IPS-18a (cell line): ENCODE measurements at regions not wholly inside any gene's neighbourhood (a gene's known extent, or its start where the extent isn't known, plus 50 kb on each side); places are given as distances from the start of the nearest gene placed in this dataset.

Experiments used
- H3K27ac ChIP-seq: one replicate; pipeline ENCODE4 v1.5.1; 2013; ENCODE audit warnings: low read length
- H3K27me3 ChIP-seq: one replicate; pipeline ENCODE4 v1.6.1; 2013; ENCODE audit warnings: mild to moderate bottlenecking, low read length; ENCODE audit not compliant: control insufficient read depth, insufficient read depth
- H3K36me3 ChIP-seq: one replicate; pipeline ENCODE4 v1.6.1; 2013; ENCODE audit warnings: low read depth, low read length; ENCODE audit not compliant: control insufficient read depth
- H3K4me1 ChIP-seq: one replicate; pipeline ENCODE4 v1.6.1; 2013; ENCODE audit warnings: low read depth, low read length; ENCODE audit not compliant: control insufficient read depth
- H3K4me3 ChIP-seq: one replicate; pipeline ENCODE4 v1.5.1; 2013; ENCODE audit warnings: low read length
- H3K9ac ChIP-seq: one replicate; pipeline ENCODE4 v1.6.1; 2013; ENCODE audit warnings: mild to moderate bottlenecking, low read length, moderate library complexity
- H3K9me3 ChIP-seq: one replicate; pipeline ENCODE4 v1.6.1; 2013; ENCODE audit warnings: low read depth, low read length; ENCODE audit not compliant: control insufficient read depth

GRCh38 chr9:115636596-115636995, 517.0 kb upstream of the PAPPA start:
- Histone ChIP-seq H3K9me3 (no peaks in the 10 kb centered on the region), H3K4me1 (no peaks in the 10 kb centered on the region), H3K9ac (no peak overlapping the region), H3K27ac (no peak overlapping the region), H3K27me3 (no peaks in the 10 kb centered on the region), H3K4me3 (no peak overlapping the region), H3K36me3 (no peaks in the 10 kb centered on the region)

- Histone ChIP-seq H3K9me3 (no peaks in the 10 kb centered on the region), H3K27ac (no peak overlapping the region), H3K36me3 (no peaks in the 10 kb centered on the region), H3K4me3 (no peak overlapping the region), H3K9ac (no peak overlapping the region), H3K27me3 (no peaks in the 10 kb centered on the region), H3K4me1 (no peaks in the 10 kb centered on the region)
These were observed 515.9 kb upstream of the PAPPA start for GRCh38 chr9:115637661-115638060.

GRCh38 chr9:115640887-115641286, 512.7 kb upstream of the PAPPA start:
- H3K27me3 ChIP-seq: no peaks in the 10 kb centered on the region
- H3K4me1 ChIP-seq: no peaks in the 10 kb centered on the region
- no peaks in the 10 kb centered on the region for H3K36me3 ChIP-seq
- no peak overlapping the region for H3K9ac ChIP-seq
- H3K27ac ChIP-seq: no peak overlapping the region
- no peaks in the 10 kb centered on the region for H3K9me3 ChIP-seq
- H3K4me3 ChIP-seq: no peak overlapping the region

- H3K27me3 ChIP-seq: no peaks in the 10 kb centered on the region
- H3K9ac ChIP-seq: no peak overlapping the region
- no peak overlapping the region for H3K27ac ChIP-seq
- no peaks in the 10 kb centered on the region for H3K9me3 ChIP-seq
- no peak overlapping the region for H3K4me3 ChIP-seq
- no peaks in the 10 kb centered on the region for H3K4me1 ChIP-seq
- no peaks in the 10 kb centered on the region for H3K36me3 ChIP-seq
These were observed 511.3 kb upstream of the PAPPA start for GRCh38 chr9:115642285-115642684.

GRCh38 chr9:115643948-115644727, 509.5 kb upstream of the PAPPA start:
- H3K9ac ChIP-seq: no peak overlapping the region
- no peaks in the 10 kb centered on the region for H3K36me3 ChIP-seq
- no peak overlapping the region for H3K27ac ChIP-seq
- no peak overlapping the region for H3K4me3 ChIP-seq
- no peaks in the 10 kb centered on the region for H3K4me1 ChIP-seq
- H3K27me3 ChIP-seq: no peaks in the 10 kb centered on the region
- no peaks in the 10 kb centered on the region for H3K9me3 ChIP-seq

GRCh38 chr9:115649991-115650472, 503.6 kb upstream of the PAPPA start:
- no peak overlapping the region for H3K9ac ChIP-seq
- no peak overlapping the region for H3K4me3 ChIP-seq

GRCh38 chr9:115650768-115651167, 502.8 kb upstream of the PAPPA start:
- Histone ChIP-seq H3K27me3 (no peaks in the 10 kb centered on the region), H3K9ac (no peak overlapping the region), H3K36me3 (no peaks in the 10 kb centered on the region), H3K27ac (no peak overlapping the region), H3K4me3 (no peak overlapping the region), H3K9me3 (no peaks in the 10 kb centered on the region), H3K4me1 (no peaks in the 10 kb centered on the region)

More at GRCh38 chr9:115649991-115650472, 503.6 kb upstream of the PAPPA start:
- Histone ChIP-seq H3K36me3 (no peaks in the 10 kb centered on the region), H3K9me3 (no peaks in the 10 kb centered on the region), H3K27ac (no peak overlapping the region), H3K27me3 (no peaks in the 10 kb centered on the region), H3K4me1 (no peaks in the 10 kb centered on the region)

- Histone ChIP-seq H3K4me3 (no peak overlapping the region), H3K36me3 (no peaks in the 10 kb centered on the region), H3K27me3 (no peaks in the 10 kb centered on the region), H3K4me1 (no peaks in the 10 kb centered on the region), H3K9me3 (no peaks in the 10 kb centered on the region), H3K9ac (no peak overlapping the region), H3K27ac (no peak overlapping the region)
These were observed 502.1 kb upstream of the PAPPA start for GRCh38 chr9:115651461-115651860.

GRCh38 chr9:115653171-115653606, 500.4 kb upstream of the PAPPA start:
- Histone ChIP-seq H3K27me3 (no peaks in the 10 kb centered on the region), H3K36me3 (no peaks in the 10 kb centered on the region), H3K27ac (no peak overlapping the region), H3K9me3 (no peaks in the 10 kb centered on the region), H3K4me1 (no peaks in the 10 kb centered on the region), H3K9ac (no peak overlapping the region), H3K4me3 (no peak overlapping the region)

GRCh38 chr9:115657695-115658094, 495.9 kb upstream of the PAPPA start:
- Histone ChIP-seq H3K27ac (no peak overlapping the region), H3K9ac (no peak overlapping the region), H3K36me3 (no peaks in the 10 kb centered on the region), H3K27me3 (no peaks in the 10 kb centered on the region), H3K4me1 (no peaks in the 10 kb centered on the region), H3K4me3 (no peak overlapping the region), H3K9me3 (no peaks in the 10 kb centered on the region)

GRCh38 chr9:115665519-115665918, 488.1 kb upstream of the PAPPA start:
- Histone ChIP-seq H3K4me3 (no peak overlapping the region), H3K9ac (no peak overlapping the region), H3K9me3 (no peaks in the 10 kb centered on the region), H3K4me1 (no peaks in the 10 kb centered on the region), H3K27ac (no peak overlapping the region), H3K27me3 (no peaks in the 10 kb centered on the region), H3K36me3 (no peaks in the 10 kb centered on the region)

GRCh38 chr9:115668521-115668920, 485.1 kb upstream of the PAPPA start:
- no peak overlapping the region for H3K4me3 ChIP-seq
- no peak overlapping the region for H3K27ac ChIP-seq
- H3K9me3 ChIP-seq: no peaks in the 10 kb centered on the region
- H3K27me3 ChIP-seq: no peaks in the 10 kb centered on the region
- H3K9ac ChIP-seq: no peak overlapping the region
- no peaks in the 10 kb centered on the region for H3K4me1 ChIP-seq
- no peaks in the 10 kb centered on the region for H3K36me3 ChIP-seq
